Prostate gland (tissue), 2 donors: ENCODE measurements at regions not wholly inside any gene's neighbourhood (a gene's known extent, or its start where the extent isn't known, plus 50 kb on each side); places are given as distances from the start of the nearest gene placed in this dataset.
"Not testable (repeated sequence)": the region's sequence is repeated elsewhere in the genome, so short reads cannot be mapped to it uniquely, and the experiment has no call there.

Source experiments
- DNase-seq: peaks from one replicate; pipeline ENCODE4 v3.0.0-alpha.2; 2019; ENCODE audit warnings: low spot score
- H3K27ac ChIP-seq, 2 donors: fragments of 200-600 bp; sonication (generic); 2 replicates each; pipeline ENCODE4 v1.5.1; 2017 to 2019
- H3K27me3 ChIP-seq: fragments of 200-600 bp; sonication (generic); replicated peaks from 2 replicates; pipeline ENCODE4 v1.5.1; 2019; ENCODE audit not compliant: insufficient read depth
- H3K36me3 ChIP-seq, 2 donors: fragments of 200-600 bp; sonication (generic); 1 replicate in 1 of 2; 2 replicates in 1 of 2; pipeline versions ENCODE4 v1.5.1 to v1.8.1; 2017 to 2019
- H3K4me1 ChIP-seq: fragments of 200-600 bp; sonication (generic); replicated peaks from 2 replicates; pipeline ENCODE4 v1.5.1; 2019
- H3K4me3 ChIP-seq, 2 donors: fragments of 200-600 bp; sonication (generic); 2 replicates each; pipeline ENCODE4 v1.5.1; 2017 to 2019
- H3K9me3 ChIP-seq: fragments of 200-600 bp; sonication (generic); 2 replicates; pipeline ENCODE4 v1.5.1; 2017
- CTCF ChIP-seq, 4 experiments: fragments of 200-600 bp in 2 of 4; fragments of 450-650 bp in 2 of 4; sonication (generic) in 2 of 4; IDR thresholded peaks; 1 replicate in 3 of 4; 2 replicates in 1 of 4; pipeline ENCODE4 v1.5.1; 2016 to 2019; ENCODE audit warnings: antibody characterized with exemption in 4 of 4, mild to moderate bottlenecking in 2 of 4, moderate library complexity in 2 of 4
- POLR2A ChIP-seq: fragments of 450-650 bp; IDR thresholded peaks from one replicate; pipeline ENCODE4 v1.6.1; 2016; ENCODE audit warnings: antibody characterized with exemption, mild to moderate bottlenecking
- POLR2AphosphoS5 ChIP-seq: sonication (generic); formaldehyde crosslinking; IDR thresholded peaks from one replicate; pipeline ENCODE4 v1.6.1; 2017; ENCODE audit warnings: antibody characterized with exemption
- WGBS: methylation state at CpG from one replicate; pipeline ENCODE4 v1.1.5; 2018; 5-methylcytosine and 5-hydroxymethylcytosine counted together
- intact Hi-C: fragments of 100-400 bp; cut with DNase I; formaldehyde crosslinking; loops from one replicate; pipeline ENCODE4 v1.14.2; 2022

GRCh38 chr6:120373185-120373584 is 961.1 kb downstream of the TBC1D32 start:
- WGBS, result 60% methylated on average over 2 of the region's 2 CpGs
- H3K27me3 ChIP-seq, result no peaks in the 10 kb centered on the region
- H3K4me1 ChIP-seq, result no peaks in the 10 kb centered on the region
- no peak overlapping the region for H3K27ac ChIP-seq
- no peak overlapping the region for H3K4me3 ChIP-seq
- no peaks in the 10 kb centered on the region for H3K9me3 ChIP-seq
- DNase-seq, result no peak
- H3K36me3 ChIP-seq, result no peaks in the 10 kb centered on the region
- TF ChIP-seq POLR2A, result no peak
- intact Hi-C loops, result no loop called here

- intact Hi-C loops, result no loop called here
- Histone ChIP-seq H3K27ac (no peak overlapping the region), H3K4me1 (no peaks in the 10 kb centered on the region), H3K4me3 (no peak overlapping the region), H3K27me3 (no peaks in the 10 kb centered on the region), H3K9me3 (no peaks in the 10 kb centered on the region), H3K36me3 (no peaks in the 10 kb centered on the region)
- WGBS, result 81% methylated on average over 6 of the region's 6 CpGs
- TF ChIP-seq POLR2AphosphoS5 (no peak), CTCF (IDR thresholded peaks at IDR 0.05) (no peak), POLR2A (no peak)
- DNase-seq, result no peak
These were observed 970.9 kb downstream of the TBC1D32 start for GRCh38 chr6:120363429-120363828.

- H3K4me1 ChIP-seq, DNase-seq, intact Hi-C loops, H3K27ac ChIP-seq, H3K36me3 ChIP-seq, H3K9me3 ChIP-seq, H3K4me3 ChIP-seq, H3K27me3 ChIP-seq: not testable (repeated sequence)
- WGBS, result 89% methylated on average over 4 of the region's 4 CpGs
These were observed 975.7 kb downstream of the TBC1D32 start for GRCh38 chr6:120358535-120358934.

- no peak for DNase-seq
- no peak for TF ChIP-seq CTCF (IDR thresholded peaks at IDR 0.05)
- TF ChIP-seq POLR2AphosphoS5, result no peak
- TF ChIP-seq POLR2A, result no peak
- intact Hi-C loops, result no loop called here
- Histone ChIP-seq H3K4me1 (no peaks in the 10 kb centered on the region), H3K4me3 (no peak overlapping the region), H3K27me3 (no peaks in the 10 kb centered on the region), H3K27ac (no peak overlapping the region), H3K9me3 (no peaks in the 10 kb centered on the region), H3K36me3 (no peaks in the 10 kb centered on the region)
These were observed 976.8 kb downstream of the TBC1D32 start for GRCh38 chr6:120357447-120357846.

GRCh38 chr6:120355822-120356221 is 978.5 kb downstream of the TBC1D32 start:
- intact Hi-C loops, result no loop called here
- no peaks in the 10 kb centered on the region for H3K9me3 ChIP-seq
- no peak overlapping the region for H3K4me3 ChIP-seq
- DNase-seq, result no peak
- WGBS, result 59% methylated on average over 1 of the region's 1 CpG
- H3K36me3 ChIP-seq, result no peaks in the 10 kb centered on the region
- H3K4me1 ChIP-seq, result no peaks in the 10 kb centered on the region
- no peak overlapping the region for H3K27ac ChIP-seq
- no peak for TF ChIP-seq POLR2A
- no peak for TF ChIP-seq POLR2AphosphoS5
- TF ChIP-seq CTCF (IDR thresholded peaks at IDR 0.05), result no peak
- no peaks in the 10 kb centered on the region for H3K27me3 ChIP-seq

- no peak for DNase-seq
- Histone ChIP-seq H3K4me3 (no peak overlapping the region), H3K9me3 (no peaks in the 10 kb centered on the region), H3K4me1 (no peaks in the 10 kb centered on the region), H3K27me3 (no peaks in the 10 kb centered on the region), H3K27ac (no peak overlapping the region), H3K36me3 (no peaks in the 10 kb centered on the region)
- no peak for TF ChIP-seq POLR2AphosphoS5
- no peak for TF ChIP-seq CTCF (IDR thresholded peaks at IDR 0.05)
- no peak for TF ChIP-seq POLR2A
- WGBS, result 79% methylated on average over 1 of the region's 1 CpG
- intact Hi-C loops, result no loop called here
These were observed 979.7 kb downstream of the TBC1D32 start for GRCh38 chr6:120354452-120355098.
